ENCODE measurements at regions not wholly inside any gene's neighbourhood (a gene's known extent, or its start where the extent isn't known, plus 50 kb on each side); places are given as distances from the start of the nearest gene placed in this dataset.

DNA sequence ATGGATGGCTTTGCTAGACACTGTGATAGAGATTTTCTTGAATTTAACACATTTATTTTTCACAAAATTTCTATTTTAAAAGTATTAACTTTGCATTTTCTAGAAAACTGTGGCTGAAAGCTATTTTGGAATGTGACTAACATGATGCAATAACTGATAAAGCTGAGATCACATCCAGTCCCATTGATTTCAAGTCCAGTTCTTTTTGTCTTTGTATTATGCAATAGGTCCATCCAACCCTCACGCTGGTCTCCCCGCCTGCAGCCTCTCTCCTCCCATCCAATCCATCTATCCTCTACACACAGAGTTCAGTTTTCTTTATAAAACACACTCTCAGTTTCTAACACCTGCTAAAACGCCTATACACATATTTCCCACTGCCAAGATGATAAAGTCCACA lies 178.8 kb downstream of the CNTN3 start:
- Mint-ChIP-seq H3K4me1 (no peaks in the 10 kb centered on the region), H3K36me3 (no peaks in the 10 kb centered on the region), H3K4me3 (no peak overlapping the region), H3K9me3 (no peaks in the 10 kb centered on the region), H3K27me3 (ENCODE audit: insufficient read depth, low read depth) (no peaks in the 10 kb centered on the region), H3K27ac (no peak overlapping the region)
- Histone ChIP-seq H3K4me1 (no peaks in the 10 kb centered on the region), H3K36me3 (no peaks in the 10 kb centered on the region), H3K4me2 (no peak overlapping the region), H3K9ac (no peak overlapping the region), H3K9me3 (ENCODE audit: low read depth) (no peaks in the 10 kb centered on the region), H2AFZ (replicated peaks) (no peak overlapping the region), H4K20me1 (ENCODE audit: low read depth) (no peaks in the 10 kb centered on the region), H3K4me3 (no peak overlapping the region), H3F3A (ENCODE audit: low read depth) (no peaks in the 10 kb centered on the region), H3K27me3 (no peaks in the 10 kb centered on the region), H3K27ac (no peak overlapping the region), H3K79me2 (ENCODE audit: low read depth) (no peaks in the 10 kb centered on the region)
- TF ChIP-seq, protein P1, sequence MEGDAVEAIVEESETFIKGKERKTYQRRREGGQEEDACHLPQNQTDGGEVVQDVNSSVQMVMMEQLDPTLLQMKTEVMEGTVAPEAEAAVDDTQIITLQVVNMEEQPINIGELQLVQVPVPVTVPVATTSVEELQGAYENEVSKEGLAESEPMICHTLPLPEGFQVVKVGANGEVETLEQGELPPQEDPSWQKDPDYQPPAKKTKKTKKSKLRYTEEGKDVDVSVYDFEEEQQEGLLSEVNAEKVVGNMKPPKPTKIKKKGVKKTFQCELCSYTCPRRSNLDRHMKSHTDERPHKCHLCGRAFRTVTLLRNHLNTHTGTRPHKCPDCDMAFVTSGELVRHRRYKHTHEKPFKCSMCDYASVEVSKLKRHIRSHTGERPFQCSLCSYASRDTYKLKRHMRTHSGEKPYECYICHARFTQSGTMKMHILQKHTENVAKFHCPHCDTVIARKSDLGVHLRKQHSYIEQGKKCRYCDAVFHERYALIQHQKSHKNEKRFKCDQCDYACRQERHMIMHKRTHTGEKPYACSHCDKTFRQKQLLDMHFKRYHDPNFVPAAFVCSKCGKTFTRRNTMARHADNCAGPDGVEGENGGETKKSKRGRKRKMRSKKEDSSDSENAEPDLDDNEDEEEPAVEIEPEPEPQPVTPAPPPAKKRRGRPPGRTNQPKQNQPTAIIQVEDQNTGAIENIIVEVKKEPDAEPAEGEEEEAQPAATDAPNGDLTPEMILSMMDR (IDR thresholded peaks at IDR 0.05): no peak
- no peak for TF ChIP-seq EZH2 (IDR thresholded peaks at IDR 0.05)
- TF ChIP-seq EZH2phosphoT487 (IDR thresholded peaks at IDR 0.05): no peak
- DNase-seq (ENCODE audit: low spot score): no peak

DNA sequence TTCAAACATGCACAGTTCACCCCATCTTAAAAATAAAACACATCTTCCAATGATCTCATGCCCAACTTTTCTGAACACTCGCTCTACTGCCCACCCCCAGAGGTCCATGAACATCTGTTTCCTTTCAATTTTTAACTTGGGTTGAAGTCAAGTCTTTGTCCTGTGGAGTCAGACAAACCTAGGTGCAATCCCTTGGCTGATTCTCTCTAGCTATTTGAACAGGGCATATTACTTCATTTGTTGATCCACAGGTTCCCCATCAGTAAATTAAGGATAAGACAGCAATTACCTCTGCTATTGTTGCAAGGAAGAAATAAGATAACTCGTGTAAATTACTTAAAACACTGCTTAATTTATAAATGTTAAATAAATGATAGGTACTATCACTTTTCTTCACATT lies 180.1 kb downstream of the CNTN3 start:
- Mint-ChIP-seq H3K27ac (no peak overlapping the region), H3K4me1 (no peaks in the 10 kb centered on the region), H3K4me3 (no peak overlapping the region), H3K36me3 (no peaks in the 10 kb centered on the region), H3K27me3 (ENCODE audit: insufficient read depth, low read depth) (no peaks in the 10 kb centered on the region), H3K9me3 (no peaks in the 10 kb centered on the region)
- Histone ChIP-seq H3F3A (ENCODE audit: low read depth) (no peaks in the 10 kb centered on the region), H3K79me2 (ENCODE audit: low read depth) (no peaks in the 10 kb centered on the region), H3K9ac (no peak overlapping the region), H2AFZ (replicated peaks) (no peak overlapping the region), H3K36me3 (no peaks in the 10 kb centered on the region), H3K27me3 (no peaks in the 10 kb centered on the region), H3K9me3 (ENCODE audit: low read depth) (no peaks in the 10 kb centered on the region), H4K20me1 (ENCODE audit: low read depth) (no peaks in the 10 kb centered on the region), H3K4me3 (no peak overlapping the region), H3K4me1 (no peaks in the 10 kb centered on the region), H3K27ac (no peak overlapping the region), H3K4me2 (no peak overlapping the region)
- no peak for TF ChIP-seq EZH2 (IDR thresholded peaks at IDR 0.05)
- TF ChIP-seq EZH2phosphoT487 (IDR thresholded peaks at IDR 0.05): no peak
- TF ChIP-seq, protein P1 (IDR thresholded peaks at IDR 0.05): no peak
- DNase-seq (ENCODE audit: low spot score): no peak

DNA sequence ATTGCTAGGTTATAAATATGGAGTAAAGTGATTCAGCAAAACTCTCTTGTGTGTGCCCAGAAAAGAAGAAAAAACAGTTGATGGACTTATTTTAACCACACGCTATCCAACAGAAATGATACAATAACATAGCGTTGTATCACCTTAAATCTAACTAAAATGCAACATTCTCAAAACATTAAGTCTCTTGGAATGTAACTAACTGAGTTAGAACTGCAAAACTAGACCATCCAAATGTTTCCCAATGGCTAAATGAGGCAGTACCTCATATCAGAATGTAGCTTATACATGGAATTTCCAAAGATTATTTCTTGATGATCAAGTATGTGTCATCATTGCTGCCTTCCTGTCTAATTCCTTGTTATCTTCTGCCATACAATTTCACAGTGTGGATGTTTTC lies 187.9 kb downstream of the CNTN3 start:
- Histone ChIP-seq H4K20me1 (ENCODE audit: low read depth) (no peaks in the 10 kb centered on the region), H3K36me3 (no peaks in the 10 kb centered on the region), H3K9ac (no peak overlapping the region), H3K27ac (no peak overlapping the region), H3K4me3 (no peak overlapping the region), H3K27me3 (no peaks in the 10 kb centered on the region), H3K4me2 (no peak overlapping the region), H3K79me2 (ENCODE audit: low read depth) (no peaks in the 10 kb centered on the region), H3K4me1 (no peaks in the 10 kb centered on the region), H3F3A (ENCODE audit: low read depth) (no peaks in the 10 kb centered on the region), H2AFZ (replicated peaks) (no peak overlapping the region), H3K9me3 (ENCODE audit: low read depth) (no peaks in the 10 kb centered on the region)
- no peaks in the 10 kb centered on the region for H3K36me3 Mint-ChIP-seq
- H3K4me1 Mint-ChIP-seq: no peaks in the 10 kb centered on the region
- H3K9me3 Mint-ChIP-seq: no peaks in the 10 kb centered on the region
- no peak overlapping the region for H3K4me3 Mint-ChIP-seq
- no peak overlapping the region for H3K27ac Mint-ChIP-seq
- TF ChIP-seq, protein P1 (IDR thresholded peaks at IDR 0.05): no peak
- TF ChIP-seq EZH2 (IDR thresholded peaks at IDR 0.05) (no peak), EZH2phosphoT487 (IDR thresholded peaks at IDR 0.05) (no peak)
- H3K27me3 Mint-ChIP-seq (ENCODE audit: insufficient read depth, low read depth): no peaks in the 10 kb centered on the region
- DNase-seq (ENCODE audit: low spot score): no peak

DNA sequence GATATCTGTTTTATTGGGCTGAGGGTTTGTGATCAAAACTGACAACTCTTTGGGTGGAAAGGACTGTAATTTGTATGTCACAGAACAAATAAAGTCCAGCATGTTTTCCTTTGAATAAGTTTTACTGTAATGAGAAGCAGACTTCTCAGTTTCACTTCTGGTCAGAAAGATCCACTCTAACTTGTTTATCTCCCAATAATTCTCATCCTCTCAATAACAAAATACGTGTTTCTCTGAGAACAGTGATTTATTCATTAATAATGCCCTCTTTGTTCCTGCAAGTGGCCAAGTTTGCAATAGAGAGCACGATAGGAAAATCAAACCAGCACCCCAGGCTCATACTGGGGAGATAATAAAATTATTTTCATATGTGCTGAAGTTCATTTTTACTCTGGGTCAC lies 190.6 kb downstream of the CNTN3 start:
- Histone ChIP-seq H3K9ac (no peak overlapping the region), H3K27ac (no peak overlapping the region), H3K9me3 (ENCODE audit: low read depth) (no peaks in the 10 kb centered on the region), H3K36me3 (no peaks in the 10 kb centered on the region), H3K27me3 (no peaks in the 10 kb centered on the region), H3K4me1 (no peaks in the 10 kb centered on the region), H3K79me2 (ENCODE audit: low read depth) (no peaks in the 10 kb centered on the region), H2AFZ (replicated peaks) (no peak overlapping the region), H4K20me1 (ENCODE audit: low read depth) (no peaks in the 10 kb centered on the region), H3K4me3 (no peak overlapping the region), H3F3A (ENCODE audit: low read depth) (no peaks in the 10 kb centered on the region), H3K4me2 (no peak overlapping the region)
- no peaks in the 10 kb centered on the region for H3K36me3 Mint-ChIP-seq
- no peaks in the 10 kb centered on the region for H3K9me3 Mint-ChIP-seq
- no peak overlapping the region for H3K4me3 Mint-ChIP-seq
- H3K27ac Mint-ChIP-seq: no peak overlapping the region
- no peak for DNase-seq (ENCODE audit: low spot score)
- no peaks in the 10 kb centered on the region for H3K4me1 Mint-ChIP-seq
- H3K27me3 Mint-ChIP-seq (ENCODE audit: insufficient read depth, low read depth): no peaks in the 10 kb centered on the region
- TF ChIP-seq, protein P1 (IDR thresholded peaks at IDR 0.05): no peak

Data from neural progenitor cell (in vitro differentiated cells).